GM23338 (cell line): ENCODE measurements at regions not wholly inside any gene's neighbourhood (a gene's known extent, or its start where the extent isn't known, plus 50 kb on each side); places are given as distances from the start of the nearest gene placed in this dataset.

Experiments
- ATAC-seq: fragments of 200-7000 bp; cut with Tn5 transposase; 3 replicates; pipeline ENCODE4 v1.9.1; 2020
- DNase-seq: peaks from one replicate; pipeline ENCODE4 v3.0.0-alpha.2; 2015; ENCODE audit warnings: low spot score
- H2AFZ ChIP-seq: fragments of 200-600 bp; sonication (generic); 2 replicates; pipeline ENCODE4 v1.8.0; 2016; ENCODE audit warnings: antibody characterized with exemption, mild to moderate bottlenecking, moderate library complexity
- H3F3A ChIP-seq: fragments of 200-600 bp; sonication (generic); replicated peaks from 2 replicates; pipeline ENCODE4 v1.8.0; 2017; ENCODE audit warnings: antibody characterized with exemption, mixed run types, low read depth
- H3K27ac ChIP-seq: fragments of 200-600 bp; sonication (generic); 2 replicates; pipeline ENCODE4 v1.6.1; 2016; ENCODE audit warnings: low read depth
- H3K27me3 ChIP-seq: fragments of 200-600 bp; sonication (generic); 2 replicates; pipeline ENCODE4 v1.8.0; 2016; ENCODE audit warnings: mild to moderate bottlenecking, mixed run types, moderate library complexity; ENCODE audit not compliant: insufficient read depth
- H3K36me3 ChIP-seq: fragments of 200-600 bp; sonication (generic); 2 replicates; pipeline ENCODE4 v1.8.0; 2016; ENCODE audit warnings: mild to moderate bottlenecking; ENCODE audit not compliant: insufficient read depth
- H3K4me1 ChIP-seq: fragments of 200-600 bp; sonication (generic); 2 replicates; pipeline ENCODE4 v1.8.0; 2016; ENCODE audit warnings: mild to moderate bottlenecking, moderate library complexity; ENCODE audit not compliant: insufficient read depth
- H3K4me2 ChIP-seq: fragments of 200-600 bp; sonication (generic); 2 replicates; pipeline ENCODE4 v1.7.1; 2017; ENCODE audit warnings: mixed run types
- H3K4me3 ChIP-seq: fragments of 200-600 bp; sonication (generic); 2 replicates; pipeline ENCODE4 v1.6.1; 2016; ENCODE audit warnings: mixed run types
- H3K79me2 ChIP-seq: fragments of 200-600 bp; sonication (generic); replicated peaks from 2 replicates; pipeline ENCODE4 v1.8.0; 2017; ENCODE audit warnings: mild to moderate bottlenecking; ENCODE audit not compliant: insufficient read depth
- H3K9me2 ChIP-seq: fragments of 200-600 bp; sonication (generic); 2 replicates; pipeline ENCODE4 v1.8.0; 2017; ENCODE audit not compliant: insufficient read depth
- H4K20me1 ChIP-seq: fragments of 200-600 bp; sonication (generic); replicated peaks from 2 replicates; pipeline ENCODE4 v1.8.0; 2017; ENCODE audit warnings: mild to moderate bottlenecking; ENCODE audit not compliant: insufficient read depth
- H3K27ac Mint-ChIP-seq: 2 replicates; pipeline ENCODE4 v1.8.0; 2020; ENCODE audit warnings: inconsistent platforms, mild to moderate bottlenecking, moderate library complexity, mixed read lengths
- H3K27me3 Mint-ChIP-seq: 3 replicates; pipeline ENCODE4 v1.8.0; 2022; ENCODE audit warnings: low read depth, mild to moderate bottlenecking, moderate library complexity, mixed read lengths, inconsistent platforms; ENCODE audit not compliant: insufficient read depth, poor library complexity
- H3K36me3 Mint-ChIP-seq: 3 replicates; pipeline ENCODE4 v1.8.0; 2021; ENCODE audit warnings: low read depth, mild to moderate bottlenecking, inconsistent platforms, moderate library complexity, mixed read lengths
- H3K4me1 Mint-ChIP-seq: 3 replicates; pipeline ENCODE4 v1.8.0; 2020; ENCODE audit warnings: mild to moderate bottlenecking, inconsistent platforms, mixed read lengths
- H3K4me3 Mint-ChIP-seq: 3 replicates; pipeline ENCODE4 v1.8.0; 2021; ENCODE audit warnings: moderate library complexity, mild to moderate bottlenecking, inconsistent platforms, mixed read lengths
- H3K9me3 Mint-ChIP-seq: 3 replicates; pipeline ENCODE4 v1.8.0; 2020; ENCODE audit warnings: moderate library complexity, mild to moderate bottlenecking, inconsistent platforms, mixed read lengths
- CREB1 ChIP-seq: fragments of 250-450 bp; sonication (Bioruptor Pico); IDR thresholded peaks from 2 replicates; pipeline ENCODE4 v1.5.0; 2020; ENCODE audit warnings: low read depth, mild to moderate bottlenecking, moderate library complexity
- EZH2 ChIP-seq: fragments of 200-600 bp; sonication (generic); IDR thresholded peaks from one replicate; pipeline ENCODE4 v1.8.0; 2017; ENCODE audit warnings: antibody characterized with exemption, mild to moderate bottlenecking, low read depth; ENCODE audit not compliant: unreplicated experiment
- EZH2phosphoT487 ChIP-seq: fragments of 200-600 bp; sonication (generic); IDR thresholded peaks from one replicate; pipeline ENCODE4 v1.8.1; 2018; ENCODE audit warnings: antibody characterized with exemption; ENCODE audit not compliant: unreplicated experiment
- JUNB ChIP-seq: IDR thresholded peaks from one replicate; pipeline ENCODE4 v1.6.1; 2016; ENCODE audit warnings: antibody characterized with exemption; ENCODE audit not compliant: unreplicated experiment
- NANOG ChIP-seq: IDR thresholded peaks from 2 replicates; pipeline ENCODE4 v1.6.1; 2016; ENCODE audit warnings: antibody characterized with exemption, borderline replicate concordance
- POLR2AphosphoS5 ChIP-seq: IDR thresholded peaks from 2 replicates; pipeline ENCODE4 v1.6.1; 2016; ENCODE audit warnings: antibody characterized with exemption, low read depth
- STAT1 ChIP-seq: IDR thresholded peaks from one replicate; pipeline ENCODE4 v1.6.1; 2016; ENCODE audit warnings: antibody characterized with exemption; ENCODE audit not compliant: unreplicated experiment
- ZNF114 ChIP-seq: fragments of 250-450 bp; sonication (Bioruptor Pico); IDR thresholded peaks from 2 replicates; pipeline ENCODE4 v1.5.0; 2020; ENCODE audit warnings: mild to moderate bottlenecking, moderate library complexity
- ZNF331 ChIP-seq: fragments of 250-450 bp; sonication (Bioruptor Pico); IDR thresholded peaks from 2 replicates; pipeline ENCODE4 v1.5.0; 2020; ENCODE audit warnings: low read depth, mild to moderate bottlenecking, moderate library complexity
- TF ChIP-seq, protein P1 (sequence below): IDR thresholded peaks from one replicate; pipeline ENCODE4 v1.6.1; 2018; ENCODE audit warnings: antibody characterized with exemption; ENCODE audit not compliant: unreplicated experiment
- TF ChIP-seq, protein P2 (sequence below): IDR thresholded peaks from 2 replicates; pipeline ENCODE4 v1.6.1; 2016; ENCODE audit warnings: antibody characterized with exemption
- TF ChIP-seq, protein P3 (sequence below), 2 experiments: fragments of 200-600 bp in 1 of 2; sonication (generic) in 1 of 2; conservative IDR thresholded peaks; 2 replicates each; pipeline versions ENCODE4 v1.5.1 to v1.6.1; 2016 to 2017; ENCODE audit warnings: antibody characterized with exemption in 2 of 2, low read depth in 2 of 2, mild to moderate bottlenecking in 2 of 2, moderate library complexity in 1 of 2
- TF ChIP-seq, protein P4 (sequence below): fragments of 250-450 bp; sonication (Bioruptor Pico); IDR thresholded peaks from 2 replicates; pipeline ENCODE4 v1.5.0; 2020; ENCODE audit warnings: mild to moderate bottlenecking, moderate library complexity

DNA sequence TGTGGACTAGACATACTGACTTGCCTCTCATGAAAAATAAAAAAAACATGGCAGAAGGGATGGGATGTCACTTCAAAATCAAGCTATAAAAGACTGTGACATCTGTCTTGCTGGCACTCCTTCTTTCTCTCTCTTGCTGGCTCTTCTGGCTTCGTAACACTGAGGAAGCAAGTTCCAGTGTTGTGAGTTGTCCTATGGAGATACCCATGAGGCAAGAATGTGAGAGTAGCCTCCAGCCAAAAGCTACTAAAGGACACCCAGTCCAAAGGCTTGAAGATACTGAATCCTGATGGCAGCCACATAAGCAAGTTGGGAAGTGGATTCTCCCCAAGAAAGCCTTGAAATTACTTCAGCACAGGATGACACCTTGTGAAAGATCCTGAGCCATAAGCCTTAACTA lies 376.1 kb upstream of the TMEFF2 start:
- ATAC-seq (no peak), DNase-seq (no peak)
- H3K36me3 ChIP-seq, result no peaks in the 10 kb centered on the region
- Mint-ChIP-seq H3K9me3 (no peaks in the 10 kb centered on the region), H3K27me3 (peaks cover 2% of the 10 kb centered on the region), H3K4me1 (no peaks in the 10 kb centered on the region), H3K27ac (no peak overlapping the region), H3K36me3 (no peaks in the 10 kb centered on the region), H3K4me3 (no peak overlapping the region)
- H2AFZ ChIP-seq, result no peak overlapping the region
- TF ChIP-seq ZNF331 (CRISPR knock-in tag) (no peak), EZH2phosphoT487 (no peak), EZH2 (no peak), ZNF114 (CRISPR knock-in tag) (no peak), POLR2AphosphoS5 (no peak), CREB1 (CRISPR knock-in tag) (no peak), NANOG (no peak), JUNB (no peak), STAT1 (no peak)
- TF ChIP-seq, protein P1, sequence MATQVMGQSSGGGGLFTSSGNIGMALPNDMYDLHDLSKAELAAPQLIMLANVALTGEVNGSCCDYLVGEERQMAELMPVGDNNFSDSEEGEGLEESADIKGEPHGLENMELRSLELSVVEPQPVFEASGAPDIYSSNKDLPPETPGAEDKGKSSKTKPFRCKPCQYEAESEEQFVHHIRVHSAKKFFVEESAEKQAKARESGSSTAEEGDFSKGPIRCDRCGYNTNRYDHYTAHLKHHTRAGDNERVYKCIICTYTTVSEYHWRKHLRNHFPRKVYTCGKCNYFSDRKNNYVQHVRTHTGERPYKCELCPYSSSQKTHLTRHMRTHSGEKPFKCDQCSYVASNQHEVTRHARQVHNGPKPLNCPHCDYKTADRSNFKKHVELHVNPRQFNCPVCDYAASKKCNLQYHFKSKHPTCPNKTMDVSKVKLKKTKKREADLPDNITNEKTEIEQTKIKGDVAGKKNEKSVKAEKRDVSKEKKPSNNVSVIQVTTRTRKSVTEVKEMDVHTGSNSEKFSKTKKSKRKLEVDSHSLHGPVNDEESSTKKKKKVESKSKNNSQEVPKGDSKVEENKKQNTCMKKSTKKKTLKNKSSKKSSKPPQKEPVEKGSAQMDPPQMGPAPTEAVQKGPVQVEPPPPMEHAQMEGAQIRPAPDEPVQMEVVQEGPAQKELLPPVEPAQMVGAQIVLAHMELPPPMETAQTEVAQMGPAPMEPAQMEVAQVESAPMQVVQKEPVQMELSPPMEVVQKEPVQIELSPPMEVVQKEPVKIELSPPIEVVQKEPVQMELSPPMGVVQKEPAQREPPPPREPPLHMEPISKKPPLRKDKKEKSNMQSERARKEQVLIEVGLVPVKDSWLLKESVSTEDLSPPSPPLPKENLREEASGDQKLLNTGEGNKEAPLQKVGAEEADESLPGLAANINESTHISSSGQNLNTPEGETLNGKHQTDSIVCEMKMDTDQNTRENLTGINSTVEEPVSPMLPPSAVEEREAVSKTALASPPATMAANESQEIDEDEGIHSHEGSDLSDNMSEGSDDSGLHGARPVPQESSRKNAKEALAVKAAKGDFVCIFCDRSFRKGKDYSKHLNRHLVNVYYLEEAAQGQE, result no peak
- TF ChIP-seq, protein P2, sequence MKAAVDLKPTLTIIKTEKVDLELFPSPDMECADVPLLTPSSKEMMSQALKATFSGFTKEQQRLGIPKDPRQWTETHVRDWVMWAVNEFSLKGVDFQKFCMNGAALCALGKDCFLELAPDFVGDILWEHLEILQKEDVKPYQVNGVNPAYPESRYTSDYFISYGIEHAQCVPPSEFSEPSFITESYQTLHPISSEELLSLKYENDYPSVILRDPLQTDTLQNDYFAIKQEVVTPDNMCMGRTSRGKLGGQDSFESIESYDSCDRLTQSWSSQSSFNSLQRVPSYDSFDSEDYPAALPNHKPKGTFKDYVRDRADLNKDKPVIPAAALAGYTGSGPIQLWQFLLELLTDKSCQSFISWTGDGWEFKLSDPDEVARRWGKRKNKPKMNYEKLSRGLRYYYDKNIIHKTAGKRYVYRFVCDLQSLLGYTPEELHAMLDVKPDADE, result no peak
- TF ChIP-seq, protein P3, sequence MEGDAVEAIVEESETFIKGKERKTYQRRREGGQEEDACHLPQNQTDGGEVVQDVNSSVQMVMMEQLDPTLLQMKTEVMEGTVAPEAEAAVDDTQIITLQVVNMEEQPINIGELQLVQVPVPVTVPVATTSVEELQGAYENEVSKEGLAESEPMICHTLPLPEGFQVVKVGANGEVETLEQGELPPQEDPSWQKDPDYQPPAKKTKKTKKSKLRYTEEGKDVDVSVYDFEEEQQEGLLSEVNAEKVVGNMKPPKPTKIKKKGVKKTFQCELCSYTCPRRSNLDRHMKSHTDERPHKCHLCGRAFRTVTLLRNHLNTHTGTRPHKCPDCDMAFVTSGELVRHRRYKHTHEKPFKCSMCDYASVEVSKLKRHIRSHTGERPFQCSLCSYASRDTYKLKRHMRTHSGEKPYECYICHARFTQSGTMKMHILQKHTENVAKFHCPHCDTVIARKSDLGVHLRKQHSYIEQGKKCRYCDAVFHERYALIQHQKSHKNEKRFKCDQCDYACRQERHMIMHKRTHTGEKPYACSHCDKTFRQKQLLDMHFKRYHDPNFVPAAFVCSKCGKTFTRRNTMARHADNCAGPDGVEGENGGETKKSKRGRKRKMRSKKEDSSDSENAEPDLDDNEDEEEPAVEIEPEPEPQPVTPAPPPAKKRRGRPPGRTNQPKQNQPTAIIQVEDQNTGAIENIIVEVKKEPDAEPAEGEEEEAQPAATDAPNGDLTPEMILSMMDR (conservative IDR thresholded peaks at IDR 0.05; ENCODE audit: low read depth in 2 of 2), result no peak
- TF ChIP-seq, protein P4, sequence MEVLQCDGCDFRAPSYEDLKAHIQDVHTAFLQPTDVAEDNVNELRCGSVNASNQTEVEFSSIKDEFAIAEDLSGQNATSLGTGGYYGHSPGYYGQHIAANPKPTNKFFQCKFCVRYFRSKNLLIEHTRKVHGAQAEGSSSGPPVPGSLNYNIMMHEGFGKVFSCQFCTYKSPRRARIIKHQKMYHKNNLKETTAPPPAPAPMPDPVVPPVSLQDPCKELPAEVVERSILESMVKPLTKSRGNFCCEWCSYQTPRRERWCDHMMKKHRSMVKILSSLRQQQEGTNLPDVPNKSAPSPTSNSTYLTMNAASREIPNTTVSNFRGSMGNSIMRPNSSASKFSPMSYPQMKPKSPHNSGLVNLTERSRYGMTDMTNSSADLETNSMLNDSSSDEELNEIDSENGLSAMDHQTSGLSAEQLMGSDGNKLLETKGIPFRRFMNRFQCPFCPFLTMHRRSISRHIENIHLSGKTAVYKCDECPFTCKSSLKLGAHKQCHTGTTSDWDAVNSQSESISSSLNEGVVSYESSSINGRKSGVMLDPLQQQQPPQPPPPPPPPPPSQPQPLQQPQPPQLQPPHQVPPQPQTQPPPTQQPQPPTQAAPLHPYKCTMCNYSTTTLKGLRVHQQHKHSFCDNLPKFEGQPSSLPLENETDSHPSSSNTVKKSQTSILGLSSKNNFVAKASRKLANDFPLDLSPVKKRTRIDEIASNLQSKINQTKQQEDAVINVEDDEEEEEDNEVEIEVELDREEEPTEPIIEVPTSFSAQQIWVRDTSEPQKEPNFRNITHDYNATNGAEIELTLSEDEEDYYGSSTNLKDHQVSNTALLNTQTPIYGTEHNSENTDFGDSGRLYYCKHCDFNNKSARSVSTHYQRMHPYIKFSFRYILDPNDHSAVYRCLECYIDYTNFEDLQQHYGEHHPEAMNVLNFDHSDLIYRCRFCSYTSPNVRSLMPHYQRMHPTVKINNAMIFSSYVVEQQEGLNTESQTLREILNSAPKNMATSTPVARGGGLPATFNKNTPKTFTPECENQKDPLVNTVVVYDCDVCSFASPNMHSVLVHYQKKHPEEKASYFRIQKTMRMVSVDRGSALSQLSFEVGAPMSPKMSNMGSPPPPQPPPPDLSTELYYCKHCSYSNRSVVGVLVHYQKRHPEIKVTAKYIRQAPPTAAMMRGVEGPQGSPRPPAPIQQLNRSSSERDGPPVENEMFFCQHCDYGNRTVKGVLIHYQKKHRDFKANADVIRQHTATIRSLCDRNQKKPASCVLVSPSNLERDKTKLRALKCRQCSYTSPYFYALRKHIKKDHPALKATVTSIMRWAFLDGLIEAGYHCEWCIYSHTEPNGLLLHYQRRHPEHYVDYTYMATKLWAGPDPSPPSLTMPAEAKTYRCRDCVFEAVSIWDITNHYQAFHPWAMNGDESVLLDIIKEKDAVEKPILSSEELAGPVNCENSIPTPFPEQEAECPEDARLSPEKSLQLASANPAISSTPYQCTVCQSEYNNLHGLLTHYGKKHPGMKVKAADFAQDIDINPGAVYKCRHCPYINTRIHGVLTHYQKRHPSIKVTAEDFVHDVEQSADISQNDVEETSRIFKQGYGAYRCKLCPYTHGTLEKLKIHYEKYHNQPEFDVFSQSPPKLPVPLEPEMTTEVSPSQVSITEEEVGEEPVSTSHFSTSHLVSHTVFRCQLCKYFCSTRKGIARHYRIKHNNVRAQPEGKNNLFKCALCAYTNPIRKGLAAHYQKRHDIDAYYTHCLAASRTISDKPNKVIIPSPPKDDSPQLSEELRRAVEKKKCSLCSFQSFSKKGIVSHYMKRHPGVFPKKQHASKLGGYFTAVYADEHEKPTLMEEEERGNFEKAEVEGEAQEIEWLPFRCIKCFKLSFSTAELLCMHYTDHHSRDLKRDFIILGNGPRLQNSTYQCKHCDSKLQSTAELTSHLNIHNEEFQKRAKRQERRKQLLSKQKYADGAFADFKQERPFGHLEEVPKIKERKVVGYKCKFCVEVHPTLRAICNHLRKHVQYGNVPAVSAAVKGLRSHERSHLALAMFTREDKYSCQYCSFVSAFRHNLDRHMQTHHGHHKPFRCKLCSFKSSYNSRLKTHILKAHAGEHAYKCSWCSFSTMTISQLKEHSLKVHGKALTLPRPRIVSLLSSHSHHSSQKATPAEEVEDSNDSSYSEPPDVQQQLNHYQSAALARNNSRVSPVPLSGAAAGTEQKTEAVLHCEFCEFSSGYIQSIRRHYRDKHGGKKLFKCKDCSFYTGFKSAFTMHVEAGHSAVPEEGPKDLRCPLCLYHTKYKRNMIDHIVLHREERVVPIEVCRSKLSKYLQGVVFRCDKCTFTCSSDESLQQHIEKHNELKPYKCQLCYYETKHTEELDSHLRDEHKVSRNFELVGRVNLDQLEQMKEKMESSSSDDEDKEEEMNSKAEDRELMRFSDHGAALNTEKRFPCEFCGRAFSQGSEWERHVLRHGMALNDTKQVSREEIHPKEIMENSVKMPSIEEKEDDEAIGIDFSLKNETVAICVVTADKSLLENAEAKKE (CRISPR knock-in tag), result no peak
- H3K79me2 ChIP-seq, result no peaks in the 10 kb centered on the region
- no peaks in the 10 kb centered on the region; the same call in 1 of the 2 replicates for H3K9me2 ChIP-seq
- no peaks in the 10 kb centered on the region for H3F3A ChIP-seq
- no peaks in the 10 kb centered on the region for H3K4me1 ChIP-seq
- H3K4me3 ChIP-seq, result no peak overlapping the region
- no peak overlapping the region for H3K27ac ChIP-seq
- no peaks in the 10 kb centered on the region for H3K27me3 ChIP-seq
- H3K4me2 ChIP-seq, result no peak overlapping the region
- no peaks in the 10 kb centered on the region for H4K20me1 ChIP-seq
